ENCODE measurements at regions not wholly inside any gene's neighbourhood (a gene's known extent, or its start where the extent isn't known, plus 50 kb on each side); places are given as distances from the start of the nearest gene placed in this dataset.
"Not testable (repeated sequence)": the region's sequence is repeated elsewhere in the genome, so short reads cannot be mapped to it uniquely, and the experiment has no call there.

GRCh38 chr2:57707794-57708193 lies 338.8 kb upstream of the VRK2 start:
- not testable (repeated sequence) for TF ChIP-seq TBP (IDR thresholded peaks at IDR 0.05; ENCODE audit: low read depth, low read length); CTCF (IDR thresholded peaks at IDR 0.05; ENCODE audit: control extremely low read depth in 1 of 3, insufficient read depth in 1 of 3, low read depth in 1 of 3, low read length in 3 of 3); CBX8 (IDR thresholded peaks at IDR 0.05; ENCODE audit: borderline replicate concordance, low read depth, low read length); TEAD4 (IDR thresholded peaks at IDR 0.05; ENCODE audit: low read depth, low read length); TCF12 (IDR thresholded peaks at IDR 0.05; ENCODE audit: low read depth, low read length)

All from H1 (cell line).